RCC 7860 (cell line): ENCODE measurements at regions not wholly inside any gene's neighbourhood (a gene's known extent, or its start where the extent isn't known, plus 50 kb on each side); places are given as distances from the start of the nearest gene placed in this dataset.
"Not testable (repeated sequence)": the region's sequence is repeated elsewhere in the genome, so short reads cannot be mapped to it uniquely, and the experiment has no call there.

Experiments
- DNase-seq: peaks from one replicate; pipeline ENCODE4 v3.0.0-alpha.2; 2015; ENCODE audit warnings: low spot score
- FAIRE-seq: peaks from 2 replicates; lab custom pipeline; 2012; peaks lifted over from hg19 to GRCh38; lab: Jason Lieb, UNC

- FAIRE-seq, result no peak
- no peak for DNase-seq
Measured at GRCh38 chr3:104040896-104041295, 1325.8 kb upstream of the ALCAM start.

GRCh38 chr3:104043001-104043543 lies 1323.6 kb upstream of the ALCAM start:
- not testable (repeated sequence) for DNase-seq, FAIRE-seq

- DNase-seq (no peak), FAIRE-seq (no peak)
Measured at GRCh38 chr3:104044002-104044401, 1322.7 kb upstream of the ALCAM start.

GRCh38 chr3:104066658-104067057 lies 1300.1 kb upstream of the ALCAM start:
- no peak for FAIRE-seq
- peak; percentile 21 for DNase-seq

- DNase-seq, result peak; percentile 87
- FAIRE-seq, result peak; percentile 97
Measured at GRCh38 chr3:104069114-104069513, 1297.6 kb upstream of the ALCAM start.

GRCh38 chr3:104070906-104071305 lies 1295.8 kb upstream of the ALCAM start:
- no peak for DNase-seq
- FAIRE-seq, result no peak

GRCh38 chr3:104080088-104080626 lies 1286.6 kb upstream of the ALCAM start:
- no peak for DNase-seq
- no peak for FAIRE-seq

- no peak for DNase-seq
- no peak for FAIRE-seq
Measured at GRCh38 chr3:104088738-104089137, 1278.0 kb upstream of the ALCAM start.

GRCh38 chr3:104089987-104090386 lies 1276.7 kb upstream of the ALCAM start:
- not testable (repeated sequence) for DNase-seq, FAIRE-seq

- FAIRE-seq (no peak), DNase-seq (no peak)
Measured at GRCh38 chr3:104101736-104102135, 1265.0 kb upstream of the ALCAM start.

- FAIRE-seq (no peak), DNase-seq (peak; percentile 41)
Measured at GRCh38 chr3:104102386-104102785, 1264.3 kb upstream of the ALCAM start.

GRCh38 chr3:104106276-104106675 lies 1260.4 kb upstream of the ALCAM start:
- no peak for FAIRE-seq
- no peak for DNase-seq

GRCh38 chr3:104108522-104108921 lies 1258.2 kb upstream of the ALCAM start:
- no peak for DNase-seq
- no peak for FAIRE-seq

GRCh38 chr3:104126463-104126862 lies 1240.2 kb upstream of the ALCAM start:
- no peak for DNase-seq
- no peak for FAIRE-seq

GRCh38 chr3:104126864-104127553 lies 1239.7 kb upstream of the ALCAM start:
- DNase-seq (no peak), FAIRE-seq (no peak)

- no peak for DNase-seq
- no peak for FAIRE-seq
Measured at GRCh38 chr3:104127830-104128229, 1238.9 kb upstream of the ALCAM start.

- no peak for DNase-seq
- no peak for FAIRE-seq
Measured at GRCh38 chr3:104132566-104133403, 1233.9 kb upstream of the ALCAM start.

GRCh38 chr3:104133630-104134029 lies 1233.1 kb upstream of the ALCAM start:
- DNase-seq, result no peak

GRCh38 chr3:104137116-104137515 lies 1229.6 kb upstream of the ALCAM start:
- no peak for DNase-seq
- no peak for FAIRE-seq

More at GRCh38 chr3:104133630-104134029, 1233.1 kb upstream of the ALCAM start:
- FAIRE-seq, result no peak

GRCh38 chr3:104145164-104145563 lies 1221.5 kb upstream of the ALCAM start:
- no peak for DNase-seq
- FAIRE-seq, result no peak

GRCh38 chr3:104149154-104149553 lies 1217.6 kb upstream of the ALCAM start:
- FAIRE-seq (no peak), DNase-seq (no peak)
